KMS-11 (cell line): ENCODE measurements at regions not wholly inside any gene's neighbourhood (a gene's known extent, or its start where the extent isn't known, plus 50 kb on each side); places are given as distances from the start of the nearest gene placed in this dataset.

Experiments used
- H2AFZ ChIP-seq: fragments of 200-600 bp; sonication (generic); 2 replicates; pipeline ENCODE4 v1.6.1; 2016; ENCODE audit warnings: antibody characterized with exemption, mixed run types, low read depth
- H3K27ac ChIP-seq: fragments of 200-600 bp; sonication (generic); 2 replicates; pipeline ENCODE4 v1.6.1; 2016; ENCODE audit warnings: mild to moderate bottlenecking, mixed run types
- H3K27me3 ChIP-seq: fragments of 200-600 bp; sonication (generic); 2 replicates; pipeline ENCODE4 v1.6.1; 2017; ENCODE audit warnings: mild to moderate bottlenecking, low read depth, mixed run types, moderate library complexity; ENCODE audit not compliant: insufficient read depth
- H3K36me3 ChIP-seq: fragments of 200-600 bp; sonication (generic); 2 replicates; pipeline ENCODE4 v1.6.1; 2017; ENCODE audit warnings: mild to moderate bottlenecking, mixed run types; ENCODE audit not compliant: insufficient read depth
- H3K4me1 ChIP-seq: fragments of 200-600 bp; sonication (generic); 2 replicates; pipeline ENCODE4 v1.6.1; 2016; ENCODE audit warnings: mild to moderate bottlenecking, low read depth, mixed run types; ENCODE audit not compliant: poor library complexity, severe bottlenecking
- H3K4me2 ChIP-seq: fragments of 200-600 bp; sonication (generic); 2 replicates; pipeline ENCODE4 v1.7.0; 2016; ENCODE audit warnings: mild to moderate bottlenecking, mixed run types
- H3K4me3 ChIP-seq: fragments of 200-600 bp; sonication (generic); IDR thresholded peaks from 2 replicates; pipeline ENCODE4 v1.6.1; 2017; ENCODE audit warnings: low read depth, low read length, mixed read lengths; ENCODE audit not compliant: insufficient read depth
- H3K79me2 ChIP-seq: fragments of 200-600 bp; sonication (generic); 2 replicates; pipeline ENCODE4 v1.6.1; 2016; ENCODE audit warnings: low read depth, mixed run types; ENCODE audit not compliant: insufficient read depth
- H3K9ac ChIP-seq: fragments of 200-600 bp; sonication (generic); 2 replicates; pipeline ENCODE4 v1.6.1; 2016; ENCODE audit warnings: mild to moderate bottlenecking, mixed run types
- H4K20me1 ChIP-seq: fragments of 200-600 bp; sonication (generic); 2 replicates; pipeline ENCODE4 v1.6.1; 2016; ENCODE audit warnings: mild to moderate bottlenecking, mixed run types; ENCODE audit not compliant: insufficient read depth
- CTCF ChIP-seq: fragments of 200-600 bp; sonication (generic); conservative IDR thresholded peaks from 2 replicates; pipeline ENCODE4 v1.6.1; 2017; ENCODE audit warnings: low read depth, mild to moderate bottlenecking, antibody characterized with exemption, low read length, moderate library complexity, mixed read lengths

- H4K20me1 ChIP-seq: no peaks in the 10 kb centered on the region
- no peaks in the 10 kb centered on the region for H3K36me3 ChIP-seq
- H3K27me3 ChIP-seq: no peaks in the 10 kb centered on the region
- no peak overlapping the region for H3K4me2 ChIP-seq
- H3K27ac ChIP-seq: no peak overlapping the region
- no peak overlapping the region for H3K4me3 ChIP-seq
- H2AFZ ChIP-seq: no peak overlapping the region
- no peaks in the 10 kb centered on the region for H3K79me2 ChIP-seq
- H3K9ac ChIP-seq: no peak overlapping the region
- no peaks in the 10 kb centered on the region for H3K4me1 ChIP-seq
- TF ChIP-seq CTCF: no peak
Measured at GRCh38 chr1:218156595-218156994, 128.5 kb upstream of the RRP15 start.

- Histone ChIP-seq H3K4me2 (peak overlapping the region; percentile 97), H3K27ac (peak overlapping the region; percentile 96)
Measured at GRCh38 chr1:218163371-218163770, 121.7 kb upstream of the RRP15 start.

GRCh38 chr1:218164111-218164929 lies 120.8 kb upstream of the RRP15 start:
- H3K27me3 ChIP-seq: no peaks in the 10 kb centered on the region
- H3K79me2 ChIP-seq: peaks cover 27% of the 10 kb centered on the region; the same call in 1 of the 2 replicates
- peak overlapping the region; percentile 97 for H3K4me2 ChIP-seq
- H3K4me3 ChIP-seq: peak overlapping the region; percentile 74
- H3K36me3 ChIP-seq: no peaks in the 10 kb centered on the region
- H3K9ac ChIP-seq: peak overlapping the region; percentile 98
- no peaks in the 10 kb centered on the region for H4K20me1 ChIP-seq
- H3K4me1 ChIP-seq: peaks cover 17% of the 10 kb centered on the region
- TF ChIP-seq CTCF: peak; percentile 37; the same call in 1 of the 2 replicates
- peak overlapping the region; percentile 96 for H3K27ac ChIP-seq
- peak overlapping the region; percentile 52 for H2AFZ ChIP-seq

More at GRCh38 chr1:218163371-218163770, 121.7 kb upstream of the RRP15 start:
- Histone ChIP-seq H3K27me3 (no peaks in the 10 kb centered on the region), H3K36me3 (no peaks in the 10 kb centered on the region), H3K4me1 (peaks cover 17% of the 10 kb centered on the region), H4K20me1 (no peaks in the 10 kb centered on the region), H3K4me3 (no peak overlapping the region), H3K9ac (peak overlapping the region; percentile 98), H3K79me2 (peaks cover 23% of the 10 kb centered on the region; the same call in 1 of the 2 replicates), H2AFZ (peak overlapping the region; percentile 51)
- TF ChIP-seq CTCF: no peak

- Histone ChIP-seq H3K27ac (peak overlapping the region; percentile 96), H3K79me2 (peaks cover 27% of the 10 kb centered on the region; the same call in 1 of the 2 replicates), H4K20me1 (no peaks in the 10 kb centered on the region), H3K4me1 (peaks cover 23% of the 10 kb centered on the region), H3K4me3 (peak overlapping the region; percentile 65), H2AFZ (peak overlapping the region; percentile 52), H3K4me2 (peak overlapping the region; percentile 97), H3K9ac (peak overlapping the region; percentile 98), H3K36me3 (no peaks in the 10 kb centered on the region; the same call in 1 of the 2 replicates), H3K27me3 (no peaks in the 10 kb centered on the region)
- TF ChIP-seq CTCF: no peak
Measured at GRCh38 chr1:218164930-218165700, 120.0 kb upstream of the RRP15 start.
